WTC11 (cell line): ENCODE measurements at regions not wholly inside any gene's neighbourhood (a gene's known extent, or its start where the extent isn't known, plus 50 kb on each side); places are given as distances from the start of the nearest gene placed in this dataset.

Experiments
- ATAC-seq: fragments of 200-7000 bp; cut with Tn5 transposase; 2 replicates; pipeline ENCODE4 v1.10.0; 2021; ENCODE audit warnings: mild to moderate bottlenecking, moderate library complexity
- CTCF ChIA-PET: fragments of 300-600 bp; sonication (Branson Sonifier 250); formaldehyde crosslinking; loops from one replicate; lab custom pipeline; 2021; ENCODE audit warnings: antibody characterized with exemption; lab: Charles Lee
- POLR2A ChIA-PET: fragments of 350-600 bp; sonication (Branson Sonifier 250); formaldehyde crosslinking; loops from one replicate; lab custom pipeline; 2021; ENCODE audit warnings: antibody characterized with exemption; lab: Charles Lee
- DNase-seq: peaks from one replicate; pipeline ENCODE4 v3.0.0; 2021; ENCODE audit warnings: low spot score
- H3K27ac Mint-ChIP-seq: 2 replicates; pipeline ENCODE4 v1.8.0; 2021; ENCODE audit warnings: mixed read lengths
- H3K27me3 Mint-ChIP-seq: 2 replicates; pipeline ENCODE4 v1.8.0; 2021; ENCODE audit warnings: low read depth, mild to moderate bottlenecking, moderate library complexity, mixed read lengths
- H3K36me3 Mint-ChIP-seq: 2 replicates; pipeline ENCODE4 v1.8.0; 2021; ENCODE audit warnings: mixed read lengths
- H3K4me1 Mint-ChIP-seq: 2 replicates; pipeline ENCODE4 v1.8.0; 2022; ENCODE audit warnings: mixed read lengths
- H3K4me3 Mint-ChIP-seq: 2 replicates; pipeline ENCODE4 v1.8.0; 2021; ENCODE audit warnings: mild to moderate bottlenecking, moderate library complexity, mixed read lengths
- H3K9me3 Mint-ChIP-seq: 2 replicates; pipeline ENCODE4 v1.8.0; 2021; ENCODE audit warnings: mixed read lengths
- CREM ChIP-seq: sonication (generic); formaldehyde crosslinking; IDR thresholded peaks from 2 replicates; pipeline ENCODE4 v1.8.1; 2022; ENCODE audit warnings: mild to moderate bottlenecking, missing genetic modification reagents, moderate library complexity
- ELF4 ChIP-seq: sonication (generic); formaldehyde crosslinking; IDR thresholded peaks from 2 replicates; pipeline ENCODE4 v1.8.1; 2022; ENCODE audit warnings: low read depth, mild to moderate bottlenecking, moderate library complexity, missing genetic modification reagents
- TEAD1 ChIP-seq: sonication (generic); formaldehyde crosslinking; IDR thresholded peaks from 2 replicates; pipeline ENCODE4 v1.8.0; 2022; ENCODE audit warnings: mild to moderate bottlenecking, missing genetic modification reagents
- TP53 ChIP-seq: sonication (generic); formaldehyde crosslinking; IDR thresholded peaks from 2 replicates; pipeline ENCODE4 v1.8.1; 2023; ENCODE audit warnings: mild to moderate bottlenecking, missing genetic modification reagents
- ZBTB21 ChIP-seq: sonication (generic); formaldehyde crosslinking; IDR thresholded peaks from 2 replicates; pipeline ENCODE4 v1.8.1; 2023; ENCODE audit warnings: mild to moderate bottlenecking, missing genetic modification reagents, borderline replicate concordance
- ZNF121 ChIP-seq: sonication (generic); formaldehyde crosslinking; IDR thresholded peaks from 2 replicates; pipeline ENCODE4 v1.8.0; 2023; ENCODE audit warnings: missing genetic modification reagents
- ZNF396 ChIP-seq: fragments of 250-450 bp; sonication (Bioruptor Pico); IDR thresholded peaks from 2 replicates; pipeline ENCODE4 v1.8.0; 2021; ENCODE audit warnings: mild to moderate bottlenecking, moderate library complexity, borderline replicate concordance
- ZNF423 ChIP-seq: fragments of 250-450 bp; sonication (Bioruptor Pico); IDR thresholded peaks from 2 replicates; pipeline ENCODE4 v2.1.2; 2022; ENCODE audit warnings: mild to moderate bottlenecking, moderate library complexity
- ZNF671 ChIP-seq: fragments of 250-450 bp; sonication (Bioruptor Pico); IDR thresholded peaks from 2 replicates; pipeline ENCODE4 v1.8.0; 2021; ENCODE audit warnings: mild to moderate bottlenecking
- TF ChIP-seq, protein P1 (sequence below): sonication (generic); formaldehyde crosslinking; IDR thresholded peaks from 2 replicates; pipeline ENCODE4 v1.8.1; 2022; ENCODE audit warnings: missing genetic modification reagents, borderline replicate concordance
- TF ChIP-seq, protein P2 (sequence below): sonication (generic); formaldehyde crosslinking; IDR thresholded peaks from 2 replicates; pipeline ENCODE4 v1.8.0; 2022; ENCODE audit warnings: missing genetic modification reagents
- TF ChIP-seq, protein P3 (sequence below): sonication (generic); formaldehyde crosslinking; IDR thresholded peaks from 2 replicates; pipeline ENCODE4 v1.8.1; 2023; ENCODE audit warnings: mild to moderate bottlenecking, missing genetic modification reagents
- TF ChIP-seq, protein P4 (sequence below): fragments of 250-450 bp; sonication (Bioruptor Pico); IDR thresholded peaks from 2 replicates; pipeline ENCODE4 v1.9.0; 2021; ENCODE audit warnings: mild to moderate bottlenecking
- TF ChIP-seq, protein P5 (sequence below): fragments of 250-450 bp; sonication (Bioruptor Pico); IDR thresholded peaks from 2 replicates; pipeline ENCODE4 v1.9.0; 2021; ENCODE audit warnings: mild to moderate bottlenecking, borderline replicate concordance
- TF ChIP-seq, protein P6 (sequence below): sonication (generic); formaldehyde crosslinking; IDR thresholded peaks from 2 replicates; pipeline ENCODE4 v1.8.0; 2022; ENCODE audit warnings: mild to moderate bottlenecking, missing genetic modification reagents

DNA sequence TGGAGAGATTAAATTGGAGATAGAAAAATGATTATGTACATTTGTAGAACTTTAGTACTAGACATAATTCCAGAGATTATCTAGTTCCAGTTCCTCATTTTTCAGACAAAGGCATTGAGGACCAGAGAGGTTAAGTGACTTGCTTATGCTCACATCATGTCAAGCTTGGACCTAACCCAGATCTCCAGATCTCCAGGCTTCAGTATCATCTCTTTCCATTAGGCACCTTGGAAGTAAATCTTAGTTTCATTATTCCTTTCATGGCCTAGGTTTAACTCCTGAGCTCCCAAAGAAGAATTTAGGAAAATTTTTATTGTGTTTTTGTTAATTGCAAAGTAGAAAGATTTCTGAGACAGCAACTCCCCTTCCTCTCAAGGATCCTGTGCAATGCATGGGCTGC lies 148.8 kb downstream of the GATB start:
- TF ChIP-seq, protein P1, sequence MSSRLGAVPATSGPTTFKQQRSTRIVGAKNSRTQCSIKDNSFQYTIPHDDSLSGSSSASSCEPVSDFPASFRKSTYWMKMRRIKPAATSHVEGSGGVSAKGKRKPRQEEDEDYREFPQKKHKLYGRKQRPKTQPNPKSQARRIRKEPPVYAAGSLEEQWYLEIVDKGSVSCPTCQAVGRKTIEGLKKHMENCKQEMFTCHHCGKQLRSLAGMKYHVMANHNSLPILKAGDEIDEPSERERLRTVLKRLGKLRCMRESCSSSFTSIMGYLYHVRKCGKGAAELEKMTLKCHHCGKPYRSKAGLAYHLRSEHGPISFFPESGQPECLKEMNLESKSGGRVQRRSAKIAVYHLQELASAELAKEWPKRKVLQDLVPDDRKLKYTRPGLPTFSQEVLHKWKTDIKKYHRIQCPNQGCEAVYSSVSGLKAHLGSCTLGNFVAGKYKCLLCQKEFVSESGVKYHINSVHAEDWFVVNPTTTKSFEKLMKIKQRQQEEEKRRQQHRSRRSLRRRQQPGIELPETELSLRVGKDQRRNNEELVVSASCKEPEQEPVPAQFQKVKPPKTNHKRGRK (CRISPR knock-in tag), result no peak
- no peak for TF ChIP-seq ZNF423 (CRISPR knock-in tag)
- TF ChIP-seq TP53 (CRISPR knock-in tag), result no peak
- TF ChIP-seq ZNF121 (CRISPR knock-in tag), result no peak
- no peak for TF ChIP-seq ELF4 (CRISPR knock-in tag)
- TF ChIP-seq, protein P2, sequence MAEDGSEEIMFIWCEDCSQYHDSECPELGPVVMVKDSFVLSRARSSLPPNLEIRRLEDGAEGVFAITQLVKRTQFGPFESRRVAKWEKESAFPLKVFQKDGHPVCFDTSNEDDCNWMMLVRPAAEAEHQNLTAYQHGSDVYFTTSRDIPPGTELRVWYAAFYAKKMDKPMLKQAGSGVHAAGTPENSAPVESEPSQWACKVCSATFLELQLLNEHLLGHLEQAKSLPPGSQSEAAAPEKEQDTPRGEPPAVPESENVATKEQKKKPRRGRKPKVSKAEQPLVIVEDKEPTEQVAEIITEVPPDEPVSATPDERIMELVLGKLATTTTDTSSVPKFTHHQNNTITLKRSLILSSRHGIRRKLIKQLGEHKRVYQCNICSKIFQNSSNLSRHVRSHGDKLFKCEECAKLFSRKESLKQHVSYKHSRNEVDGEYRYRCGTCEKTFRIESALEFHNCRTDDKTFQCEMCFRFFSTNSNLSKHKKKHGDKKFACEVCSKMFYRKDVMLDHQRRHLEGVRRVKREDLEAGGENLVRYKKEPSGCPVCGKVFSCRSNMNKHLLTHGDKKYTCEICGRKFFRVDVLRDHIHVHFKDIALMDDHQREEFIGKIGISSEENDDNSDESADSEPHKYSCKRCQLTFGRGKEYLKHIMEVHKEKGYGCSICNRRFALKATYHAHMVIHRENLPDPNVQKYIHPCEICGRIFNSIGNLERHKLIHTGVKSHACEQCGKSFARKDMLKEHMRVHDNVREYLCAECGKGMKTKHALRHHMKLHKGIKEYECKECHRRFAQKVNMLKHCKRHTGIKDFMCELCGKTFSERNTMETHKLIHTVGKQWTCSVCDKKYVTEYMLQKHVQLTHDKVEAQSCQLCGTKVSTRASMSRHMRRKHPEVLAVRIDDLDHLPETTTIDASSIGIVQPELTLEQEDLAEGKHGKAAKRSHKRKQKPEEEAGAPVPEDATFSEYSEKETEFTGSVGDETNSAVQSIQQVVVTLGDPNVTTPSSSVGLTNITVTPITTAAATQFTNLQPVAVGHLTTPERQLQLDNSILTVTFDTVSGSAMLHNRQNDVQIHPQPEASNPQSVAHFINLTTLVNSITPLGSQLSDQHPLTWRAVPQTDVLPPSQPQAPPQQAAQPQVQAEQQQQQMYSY (CRISPR knock-in tag), result no peak
- no peak for TF ChIP-seq ZNF396 (CRISPR knock-in tag)
- TF ChIP-seq, protein P3, sequence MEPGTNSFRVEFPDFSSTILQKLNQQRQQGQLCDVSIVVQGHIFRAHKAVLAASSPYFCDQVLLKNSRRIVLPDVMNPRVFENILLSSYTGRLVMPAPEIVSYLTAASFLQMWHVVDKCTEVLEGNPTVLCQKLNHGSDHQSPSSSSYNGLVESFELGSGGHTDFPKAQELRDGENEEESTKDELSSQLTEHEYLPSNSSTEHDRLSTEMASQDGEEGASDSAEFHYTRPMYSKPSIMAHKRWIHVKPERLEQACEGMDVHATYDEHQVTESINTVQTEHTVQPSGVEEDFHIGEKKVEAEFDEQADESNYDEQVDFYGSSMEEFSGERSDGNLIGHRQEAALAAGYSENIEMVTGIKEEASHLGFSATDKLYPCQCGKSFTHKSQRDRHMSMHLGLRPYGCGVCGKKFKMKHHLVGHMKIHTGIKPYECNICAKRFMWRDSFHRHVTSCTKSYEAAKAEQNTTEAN, result no peak
- TF ChIP-seq, protein P4, sequence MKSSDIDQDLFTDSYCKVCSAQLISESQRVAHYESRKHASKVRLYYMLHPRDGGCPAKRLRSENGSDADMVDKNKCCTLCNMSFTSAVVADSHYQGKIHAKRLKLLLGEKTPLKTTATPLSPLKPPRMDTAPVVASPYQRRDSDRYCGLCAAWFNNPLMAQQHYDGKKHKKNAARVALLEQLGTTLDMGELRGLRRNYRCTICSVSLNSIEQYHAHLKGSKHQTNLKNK (CRISPR knock-in tag), result no peak
- TF ChIP-seq ZBTB21 (CRISPR knock-in tag), result no peak
- ATAC-seq, result no peak
- CTCF ChIA-PET, result interaction anchor here (1.0 to 1.6 kb wide), 5 partner anchors 8 to 335 kb away, joined by 3 to 5 read pairs (median 3); partner anchors contain the start of gene PRSS48
- no peaks in the 10 kb centered on the region for H3K4me1 Mint-ChIP-seq
- H3K36me3 Mint-ChIP-seq, result no peaks in the 10 kb centered on the region
- no peaks in the 10 kb centered on the region for H3K9me3 Mint-ChIP-seq
- no peak for DNase-seq
- H3K4me3 Mint-ChIP-seq, result no peak overlapping the region
- H3K27ac Mint-ChIP-seq, result no peak overlapping the region
- no peaks in the 10 kb centered on the region for H3K27me3 Mint-ChIP-seq
- POLR2A ChIA-PET, result no interaction called here

DNA sequence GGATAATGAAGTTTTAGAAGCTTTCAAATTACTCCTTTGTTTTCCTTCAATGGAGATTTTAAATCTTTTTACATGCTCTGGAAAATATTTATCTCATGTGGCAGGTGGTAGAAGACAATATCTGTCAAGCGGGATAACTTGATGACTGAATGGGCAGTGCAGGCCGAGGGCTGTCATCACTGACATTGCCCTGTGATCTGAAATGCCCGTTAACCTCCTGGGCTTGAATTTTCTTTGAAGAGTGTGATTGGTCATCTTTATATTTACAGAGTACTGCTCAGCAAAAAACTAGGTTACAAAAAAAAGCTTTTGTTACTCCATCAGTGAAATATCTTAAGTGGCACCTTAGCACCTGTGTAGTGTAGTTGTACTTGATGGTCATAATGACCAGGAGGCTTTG lies 147.5 kb downstream of the GATB start:
- ChIA-PET CTCF (interaction anchor here (1.2 to 1.3 kb wide), 2 partner anchors 9 to 370 kb away, joined by 3 to 4 read pairs; no protein-coding TSS in a partner anchor), POLR2A (no interaction called here)
- Mint-ChIP-seq H3K4me1 (no peaks in the 10 kb centered on the region), H3K27ac (no peak overlapping the region), H3K4me3 (no peak overlapping the region), H3K36me3 (no peaks in the 10 kb centered on the region), H3K27me3 (no peaks in the 10 kb centered on the region), H3K9me3 (no peaks in the 10 kb centered on the region)
- TF ChIP-seq CREM (CRISPR knock-in tag) (no peak), ZNF671 (CRISPR knock-in tag) (no peak), TEAD1 (CRISPR knock-in tag) (no peak), ZBTB21 (CRISPR knock-in tag) (no peak)
- TF ChIP-seq, protein P5, sequence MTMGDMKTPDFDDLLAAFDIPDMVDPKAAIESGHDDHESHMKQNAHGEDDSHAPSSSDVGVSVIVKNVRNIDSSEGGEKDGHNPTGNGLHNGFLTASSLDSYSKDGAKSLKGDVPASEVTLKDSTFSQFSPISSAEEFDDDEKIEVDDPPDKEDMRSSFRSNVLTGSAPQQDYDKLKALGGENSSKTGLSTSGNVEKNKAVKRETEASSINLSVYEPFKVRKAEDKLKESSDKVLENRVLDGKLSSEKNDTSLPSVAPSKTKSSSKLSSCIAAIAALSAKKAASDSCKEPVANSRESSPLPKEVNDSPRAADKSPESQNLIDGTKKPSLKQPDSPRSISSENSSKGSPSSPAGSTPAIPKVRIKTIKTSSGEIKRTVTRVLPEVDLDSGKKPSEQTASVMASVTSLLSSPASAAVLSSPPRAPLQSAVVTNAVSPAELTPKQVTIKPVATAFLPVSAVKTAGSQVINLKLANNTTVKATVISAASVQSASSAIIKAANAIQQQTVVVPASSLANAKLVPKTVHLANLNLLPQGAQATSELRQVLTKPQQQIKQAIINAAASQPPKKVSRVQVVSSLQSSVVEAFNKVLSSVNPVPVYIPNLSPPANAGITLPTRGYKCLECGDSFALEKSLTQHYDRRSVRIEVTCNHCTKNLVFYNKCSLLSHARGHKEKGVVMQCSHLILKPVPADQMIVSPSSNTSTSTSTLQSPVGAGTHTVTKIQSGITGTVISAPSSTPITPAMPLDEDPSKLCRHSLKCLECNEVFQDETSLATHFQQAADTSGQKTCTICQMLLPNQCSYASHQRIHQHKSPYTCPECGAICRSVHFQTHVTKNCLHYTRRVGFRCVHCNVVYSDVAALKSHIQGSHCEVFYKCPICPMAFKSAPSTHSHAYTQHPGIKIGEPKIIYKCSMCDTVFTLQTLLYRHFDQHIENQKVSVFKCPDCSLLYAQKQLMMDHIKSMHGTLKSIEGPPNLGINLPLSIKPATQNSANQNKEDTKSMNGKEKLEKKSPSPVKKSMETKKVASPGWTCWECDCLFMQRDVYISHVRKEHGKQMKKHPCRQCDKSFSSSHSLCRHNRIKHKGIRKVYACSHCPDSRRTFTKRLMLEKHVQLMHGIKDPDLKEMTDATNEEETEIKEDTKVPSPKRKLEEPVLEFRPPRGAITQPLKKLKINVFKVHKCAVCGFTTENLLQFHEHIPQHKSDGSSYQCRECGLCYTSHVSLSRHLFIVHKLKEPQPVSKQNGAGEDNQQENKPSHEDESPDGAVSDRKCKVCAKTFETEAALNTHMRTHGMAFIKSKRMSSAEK (CRISPR knock-in tag), result no peak
- TF ChIP-seq, protein P6, sequence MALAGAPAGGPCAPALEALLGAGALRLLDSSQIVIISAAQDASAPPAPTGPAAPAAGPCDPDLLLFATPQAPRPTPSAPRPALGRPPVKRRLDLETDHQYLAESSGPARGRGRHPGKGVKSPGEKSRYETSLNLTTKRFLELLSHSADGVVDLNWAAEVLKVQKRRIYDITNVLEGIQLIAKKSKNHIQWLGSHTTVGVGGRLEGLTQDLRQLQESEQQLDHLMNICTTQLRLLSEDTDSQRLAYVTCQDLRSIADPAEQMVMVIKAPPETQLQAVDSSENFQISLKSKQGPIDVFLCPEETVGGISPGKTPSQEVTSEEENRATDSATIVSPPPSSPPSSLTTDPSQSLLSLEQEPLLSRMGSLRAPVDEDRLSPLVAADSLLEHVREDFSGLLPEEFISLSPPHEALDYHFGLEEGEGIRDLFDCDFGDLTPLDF (CRISPR knock-in tag), result no peak
- DNase-seq (no peak), ATAC-seq (no peak)
